ENCODE measurements at regions not wholly inside any gene's neighbourhood (a gene's known extent, or its start where the extent isn't known, plus 50 kb on each side); places are given as distances from the start of the nearest gene placed in this dataset.
"Not testable (repeated sequence)": the region's sequence is repeated elsewhere in the genome, so short reads cannot be mapped to it uniquely, and the experiment has no call there.

DNA sequence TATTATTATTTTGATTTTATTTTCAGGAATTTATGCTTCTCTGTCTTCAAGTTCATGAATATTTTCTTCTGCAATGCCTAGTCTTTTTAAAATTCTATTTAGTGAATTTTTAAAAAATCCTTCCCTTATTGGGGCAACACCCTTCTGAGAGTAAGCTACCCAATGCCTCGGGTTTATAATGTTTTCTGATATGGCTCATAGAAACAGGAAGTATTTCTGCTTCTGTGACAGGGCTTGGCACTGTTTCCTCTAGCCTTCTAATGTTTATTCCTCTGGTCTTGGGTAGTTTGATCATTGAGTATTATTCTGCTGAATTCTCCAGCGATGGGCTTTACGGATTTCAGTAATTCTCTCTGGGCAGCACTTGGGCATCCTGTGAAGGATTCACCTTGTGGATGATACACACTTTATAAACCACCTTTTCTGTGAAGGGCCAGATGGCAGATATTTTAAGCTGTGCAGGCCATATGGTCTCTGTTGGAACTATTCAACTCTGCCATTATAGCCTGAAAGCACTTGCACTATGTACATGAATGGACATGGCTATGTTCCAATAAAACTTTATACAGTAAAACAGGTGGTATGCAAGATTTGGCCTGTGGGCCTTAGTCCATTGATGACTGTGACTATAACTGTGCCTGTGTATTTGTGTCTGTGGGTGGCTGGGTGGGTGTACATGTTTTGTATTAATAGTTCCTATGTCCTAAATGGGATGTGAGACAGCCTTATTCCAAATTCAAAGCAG lies 95.9 kb upstream of the FAT1 start:
- no peak for DNase-seq

DNA sequence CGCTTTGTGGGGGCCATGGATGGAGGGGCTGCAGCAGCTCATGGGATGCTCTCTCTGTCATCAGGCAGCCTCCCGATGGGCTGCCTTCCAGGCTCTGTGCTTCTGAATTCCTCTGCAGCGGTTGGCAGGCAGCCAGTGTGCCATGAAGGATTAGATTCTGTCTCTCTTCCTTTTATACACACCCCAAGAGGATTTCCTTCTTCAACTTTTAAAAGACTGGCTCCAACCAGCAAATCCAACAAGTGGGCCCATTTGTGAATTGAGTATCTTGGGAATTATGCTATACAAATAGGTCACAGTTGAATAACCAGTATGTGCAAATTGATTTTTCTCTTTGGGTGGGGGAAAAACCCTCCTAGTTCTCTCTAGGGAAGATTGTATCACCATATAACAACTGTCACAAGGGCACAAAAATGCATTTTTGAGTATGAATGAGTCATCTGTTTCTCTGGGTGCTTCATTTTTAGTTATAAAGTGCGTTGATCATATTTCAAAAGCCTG lies 96.8 kb upstream of the FAT1 start:
- no peak for DNase-seq

DNA sequence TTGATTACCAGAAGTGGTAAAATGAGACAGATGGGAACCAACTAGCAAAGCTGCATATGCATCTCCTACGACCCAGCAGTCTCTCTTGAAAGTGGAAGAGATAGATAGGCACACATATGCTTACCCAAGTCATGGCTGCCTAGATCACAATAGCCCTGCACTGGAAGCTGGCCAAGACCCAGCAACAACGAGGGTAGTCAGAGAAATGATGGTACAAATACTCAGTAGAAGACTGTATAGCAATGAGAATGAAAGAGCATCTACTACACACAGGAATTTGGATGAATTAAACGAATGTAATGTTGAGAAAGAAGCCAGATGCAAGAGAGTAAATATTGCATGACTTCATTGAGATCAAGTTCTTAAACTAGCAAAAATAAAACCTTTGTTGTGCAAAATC lies 100.3 kb upstream of the FAT1 start:
- DNase-seq = no peak

DNA sequence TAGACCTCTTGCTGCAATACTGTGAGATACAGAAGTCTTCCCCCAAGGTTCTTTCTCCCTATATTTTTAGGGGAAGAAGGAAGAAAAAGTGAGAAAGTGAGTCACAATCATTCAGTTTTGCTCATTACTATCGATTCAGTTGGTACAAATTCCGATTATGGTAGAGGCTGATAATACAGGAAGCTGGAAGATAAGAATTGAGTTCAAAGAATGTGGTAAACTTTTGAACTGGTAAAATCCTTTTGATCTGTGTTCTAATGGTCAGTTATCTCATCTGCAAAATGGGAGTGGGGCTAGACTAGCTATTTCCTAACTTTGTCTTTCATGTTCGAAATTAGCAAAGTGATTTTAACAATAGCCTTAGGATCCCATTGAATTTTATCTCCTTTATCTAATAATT lies 101.4 kb upstream of the FAT1 start:
- DNase-seq = no peak

DNA sequence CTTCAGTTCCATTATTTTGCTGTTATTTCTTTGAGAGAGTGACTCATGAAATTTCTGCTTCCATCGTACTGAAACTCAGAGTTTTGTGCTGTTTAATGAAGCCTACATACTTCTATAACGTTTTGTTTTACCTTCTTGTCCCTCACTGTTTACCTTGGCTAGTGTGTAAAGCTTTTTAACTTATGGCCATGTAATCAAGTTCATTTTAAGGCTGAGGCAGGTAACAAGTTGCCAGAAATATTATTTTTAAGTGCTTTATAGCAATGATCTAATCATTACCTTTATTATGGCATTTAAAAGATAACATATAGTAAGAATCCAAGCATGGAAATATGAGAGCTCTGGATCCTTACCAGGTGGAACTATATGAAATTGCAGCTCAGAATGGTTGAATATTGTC lies 102.3 kb upstream of the FAT1 start:
- no peak for DNase-seq

DNA sequence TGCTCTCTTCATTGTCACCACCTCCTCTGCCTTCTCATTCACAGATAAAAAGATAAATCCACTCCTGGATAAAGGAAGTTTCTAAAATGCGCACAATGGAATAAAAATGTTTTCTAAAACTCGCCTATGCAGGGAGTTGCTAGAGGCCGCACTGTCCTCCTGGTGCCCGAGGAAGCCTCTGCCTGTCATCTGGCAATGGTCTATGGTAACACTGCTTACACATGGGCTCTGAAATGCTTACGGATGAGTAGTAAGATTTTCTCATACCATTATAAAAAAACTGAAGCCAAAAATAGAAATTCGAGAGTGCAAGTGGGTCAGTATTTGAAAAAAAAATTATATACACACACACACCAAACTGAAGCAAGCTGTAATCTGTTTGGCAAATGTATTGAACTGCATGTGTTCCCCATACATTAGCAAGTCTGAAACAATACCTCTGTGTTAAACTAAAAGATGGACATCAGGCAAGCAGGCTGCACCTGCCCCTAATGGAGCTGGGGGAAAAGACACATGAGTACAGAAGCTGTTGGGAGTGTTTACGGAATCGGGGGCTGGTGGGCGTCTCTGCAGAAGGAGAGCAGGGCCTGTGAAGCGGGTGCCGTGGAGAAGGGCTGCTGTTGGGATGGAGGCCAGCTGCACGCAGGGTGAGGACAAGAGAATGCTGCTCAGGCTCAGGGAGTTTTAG lies 103.3 kb upstream of the FAT1 start:
- no peak for DNase-seq

DNA sequence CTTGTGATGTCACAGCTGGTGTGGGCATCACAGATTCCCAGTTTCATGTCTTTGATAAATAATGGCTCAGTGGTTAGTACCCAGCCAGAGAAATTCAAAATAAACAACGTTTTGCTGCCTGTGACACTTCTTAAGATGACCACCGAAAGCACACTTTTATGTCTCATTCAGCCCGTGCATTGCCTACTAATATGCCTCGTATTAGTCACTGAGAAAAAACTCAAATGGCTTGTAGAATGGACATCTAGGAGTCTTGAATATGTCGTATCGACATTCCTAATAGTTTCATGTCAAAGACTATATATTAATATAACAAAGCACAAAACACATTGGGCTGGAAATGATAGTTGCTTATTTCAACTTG lies 103.9 kb upstream of the FAT1 start:
- no peak for DNase-seq

DNA sequence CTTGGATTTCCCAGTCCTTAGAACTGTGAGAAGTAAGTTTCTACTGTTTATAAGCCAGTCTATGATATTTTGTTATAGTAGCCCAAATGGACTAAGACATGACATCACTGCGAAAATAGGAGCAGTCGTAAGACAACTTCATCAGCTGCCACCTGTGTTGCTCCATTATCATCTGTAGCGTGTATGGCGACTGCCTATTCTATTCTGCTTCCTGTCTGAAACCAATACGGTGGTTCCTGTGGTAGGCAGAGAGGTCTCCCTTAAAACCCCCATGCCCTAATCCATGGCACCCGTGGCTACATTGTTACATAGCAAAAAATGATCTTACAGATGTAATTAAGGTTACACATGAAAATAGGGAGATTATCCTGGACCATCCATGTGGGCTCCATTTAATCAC lies 105.4 kb upstream of the FAT1 start:
- no peak for DNase-seq

DNA sequence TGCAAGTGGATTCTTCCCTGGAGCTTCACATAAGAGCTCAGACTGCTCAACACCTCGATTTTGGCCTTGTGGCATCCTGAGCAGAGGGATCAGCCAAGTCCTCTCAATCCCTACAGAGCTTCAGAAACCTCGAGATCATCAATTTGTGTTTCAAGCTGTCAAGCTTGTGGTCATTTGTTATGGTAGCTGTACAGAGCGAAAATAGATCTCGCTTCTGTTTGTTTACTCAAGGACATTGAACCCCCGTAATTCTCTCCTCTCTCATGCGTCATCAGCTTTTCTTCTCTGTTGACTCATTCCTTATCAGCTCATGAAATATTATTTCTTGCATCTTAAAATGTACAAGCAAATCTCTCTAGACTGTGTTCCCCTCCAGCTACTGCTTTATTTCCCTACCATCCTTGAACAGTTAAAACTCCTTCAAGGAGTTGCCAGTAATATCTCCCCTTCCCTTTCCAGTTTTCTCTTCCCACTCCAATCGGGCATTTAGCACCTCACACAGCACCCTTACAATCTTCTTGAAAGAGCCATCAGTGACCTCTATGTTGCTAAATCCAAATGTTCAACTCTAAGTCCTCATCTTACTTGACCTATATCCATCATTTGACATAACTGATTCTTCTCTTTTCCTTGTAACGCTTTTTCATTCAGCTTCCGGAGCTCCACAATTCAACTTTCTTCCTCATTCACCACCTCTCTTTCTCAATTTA lies 106.2 kb upstream of the FAT1 start:
- no peak for DNase-seq

DNA sequence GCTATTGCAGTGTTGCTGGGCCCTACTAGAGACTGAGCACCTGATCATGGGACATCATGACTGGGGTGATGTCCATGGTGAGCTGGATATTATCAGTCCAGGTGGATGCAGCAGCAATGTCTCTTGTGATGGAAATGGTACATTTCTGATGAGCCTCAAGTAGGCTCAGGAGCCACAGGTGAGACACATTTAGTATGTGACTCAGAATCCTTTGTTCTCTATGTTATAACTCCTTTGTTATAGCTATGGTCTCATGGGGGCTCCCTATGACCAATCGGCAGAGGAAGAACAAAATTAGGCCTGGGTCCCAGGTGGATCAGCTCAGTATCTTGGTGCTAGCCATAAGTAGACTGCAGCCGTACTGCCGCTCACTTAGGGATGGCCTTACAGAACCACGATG lies 107.9 kb upstream of the FAT1 start:
- DNase-seq = no peak

DNA sequence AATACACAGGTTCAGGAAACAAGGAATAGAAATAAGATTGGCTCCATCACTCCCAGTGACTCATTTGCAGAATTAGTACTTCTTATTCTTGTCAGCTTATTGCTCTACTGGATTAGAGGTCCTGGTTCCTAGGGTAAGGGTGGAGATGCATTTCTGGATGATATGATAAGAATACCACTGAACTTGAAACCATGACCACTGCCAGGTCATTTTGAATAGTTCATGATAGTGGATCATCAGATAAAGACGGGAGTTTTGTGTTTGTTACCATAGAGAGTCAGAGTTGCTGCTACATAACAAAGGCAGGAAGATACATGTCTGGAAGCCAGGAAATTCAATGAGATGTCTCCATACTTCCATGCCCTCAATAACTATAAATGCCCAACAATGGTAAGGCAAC lies 109.2 kb upstream of the FAT1 start:
- peak; percentile 28 for DNase-seq

DNA sequence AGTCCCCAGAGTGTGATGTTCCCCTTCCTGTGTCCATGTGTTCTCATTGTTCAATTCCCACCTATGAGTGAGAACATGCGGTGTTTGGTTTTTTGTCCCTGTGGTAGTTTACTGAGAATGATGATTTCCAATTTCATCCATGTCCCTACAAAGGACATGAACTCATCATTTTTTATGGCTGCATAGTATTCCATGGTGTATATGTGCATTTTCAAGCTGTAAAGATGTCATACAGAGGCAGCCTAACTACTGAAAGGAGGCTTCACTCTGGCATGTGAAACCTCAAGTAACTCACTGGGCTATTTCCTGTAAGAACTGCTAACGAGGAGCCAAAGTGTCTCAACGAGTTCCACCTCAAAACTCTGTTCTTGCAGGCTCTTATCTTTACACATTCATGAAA lies 113.8 kb upstream of the FAT1 start:
- DNase-seq = not testable (repeated sequence)

DNA sequence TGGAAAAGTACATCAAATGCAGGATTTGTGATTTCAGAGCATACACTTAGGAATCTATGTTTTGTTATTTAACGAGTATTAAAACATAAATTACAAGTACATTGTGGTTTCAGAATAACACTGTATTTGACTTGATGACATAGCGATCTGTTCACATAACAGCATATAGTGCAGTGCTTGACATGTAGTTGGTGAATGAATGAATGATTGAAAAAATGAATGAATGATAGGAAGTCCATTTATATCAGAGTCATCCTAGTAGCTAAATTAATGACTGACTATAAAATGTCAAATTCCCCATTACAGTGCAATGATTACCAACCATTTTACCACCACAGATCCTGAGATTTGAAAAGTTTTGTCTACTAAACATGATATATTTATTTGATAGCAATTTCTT lies 114.6 kb upstream of the FAT1 start:
- DNase-seq = no peak

DNA sequence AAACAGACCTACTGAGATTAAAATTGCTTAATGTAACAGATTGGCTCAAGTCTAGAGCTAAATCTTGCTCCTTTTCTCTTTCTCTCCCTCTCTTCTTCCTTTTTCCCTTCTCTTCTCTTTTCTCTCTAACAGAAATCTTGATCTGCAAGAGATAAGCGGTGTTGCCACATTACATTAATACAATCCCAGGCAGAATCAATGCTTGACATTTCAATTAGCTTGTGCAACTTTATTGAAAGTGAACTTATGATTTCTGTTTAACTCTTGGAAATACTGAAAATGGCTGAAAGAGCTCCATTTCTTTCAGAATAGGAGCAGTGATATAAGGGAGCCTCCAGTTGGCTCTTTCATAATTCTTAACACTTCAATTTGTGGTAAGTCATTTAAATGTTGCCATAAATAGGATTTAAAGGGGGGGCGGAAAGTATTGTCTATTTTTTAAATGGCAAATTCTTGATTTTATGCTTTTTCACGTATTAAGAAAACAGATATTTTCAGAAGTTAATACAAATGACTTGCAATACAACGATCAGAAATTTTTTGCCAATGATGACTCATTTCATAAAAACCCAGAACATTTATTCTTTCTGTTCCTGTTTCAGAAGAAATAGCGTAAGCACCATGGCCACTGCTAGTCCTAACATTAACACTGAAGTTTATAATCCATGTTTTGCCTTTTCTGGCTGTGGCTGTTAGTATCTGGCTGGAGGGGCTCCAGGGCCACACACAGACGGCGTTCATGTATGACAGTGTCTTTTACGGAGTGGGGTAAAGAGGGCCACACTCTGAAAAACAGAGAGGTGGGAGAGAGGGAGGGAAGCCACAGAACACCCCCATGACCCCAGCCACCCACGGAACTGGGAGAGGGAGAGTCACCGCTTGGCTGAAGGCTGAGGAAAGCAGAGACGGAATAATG lies 115.7 kb upstream of the FAT1 start:
- DNase-seq = no peak

DNA sequence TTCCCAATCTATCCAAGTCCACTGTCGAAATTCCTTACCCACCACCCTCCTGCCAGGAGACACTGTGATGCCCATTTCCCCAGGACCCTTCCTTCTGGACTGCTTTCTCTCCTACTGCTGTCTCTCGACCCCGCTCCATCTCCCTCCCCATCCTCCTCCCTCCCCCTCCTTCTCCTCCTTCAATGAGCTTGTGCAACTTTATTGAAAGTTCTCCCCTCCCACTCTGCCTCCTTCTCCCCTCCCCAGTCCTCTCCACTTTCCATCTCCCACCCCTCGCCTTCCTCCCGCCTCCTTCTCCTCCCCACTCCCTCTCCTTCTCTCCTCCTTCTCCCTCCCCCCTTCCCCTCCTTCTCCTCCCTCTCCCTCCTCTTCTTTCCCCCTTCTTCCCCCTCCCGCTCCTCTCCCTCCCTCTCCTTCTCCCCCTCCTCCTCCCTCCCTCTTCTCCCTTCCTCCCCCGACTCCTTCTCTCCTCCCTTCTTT lies 116.6 kb upstream of the FAT1 start:
- DNase-seq = no peak

DNA sequence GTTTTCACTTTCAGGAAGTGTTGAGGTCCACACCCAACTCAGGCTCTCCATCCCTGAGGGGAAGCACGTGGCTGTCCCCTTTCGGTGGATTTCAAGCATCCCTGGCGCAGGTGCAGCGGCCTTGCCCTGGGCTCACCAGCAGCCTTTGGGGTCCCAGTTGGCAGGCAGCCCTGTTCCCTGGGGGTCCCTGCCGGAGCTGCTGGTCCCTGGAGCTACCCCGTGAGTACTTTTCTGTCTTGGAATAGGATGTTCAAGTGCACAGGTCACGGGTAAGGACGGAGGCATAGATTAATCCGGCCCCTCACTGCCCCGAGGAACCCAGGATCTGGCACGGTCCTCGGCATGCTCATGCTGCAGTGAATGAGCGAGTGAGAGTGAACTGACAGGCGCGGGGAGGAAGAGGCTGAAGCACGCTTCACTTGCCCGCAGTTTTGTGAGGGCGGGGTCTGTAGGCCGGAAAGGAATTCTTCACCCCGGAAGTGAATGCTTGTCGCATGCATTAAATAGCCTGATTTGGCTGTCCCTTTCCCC lies 117.2 kb upstream of the FAT1 start:
- no peak for DNase-seq

DNA sequence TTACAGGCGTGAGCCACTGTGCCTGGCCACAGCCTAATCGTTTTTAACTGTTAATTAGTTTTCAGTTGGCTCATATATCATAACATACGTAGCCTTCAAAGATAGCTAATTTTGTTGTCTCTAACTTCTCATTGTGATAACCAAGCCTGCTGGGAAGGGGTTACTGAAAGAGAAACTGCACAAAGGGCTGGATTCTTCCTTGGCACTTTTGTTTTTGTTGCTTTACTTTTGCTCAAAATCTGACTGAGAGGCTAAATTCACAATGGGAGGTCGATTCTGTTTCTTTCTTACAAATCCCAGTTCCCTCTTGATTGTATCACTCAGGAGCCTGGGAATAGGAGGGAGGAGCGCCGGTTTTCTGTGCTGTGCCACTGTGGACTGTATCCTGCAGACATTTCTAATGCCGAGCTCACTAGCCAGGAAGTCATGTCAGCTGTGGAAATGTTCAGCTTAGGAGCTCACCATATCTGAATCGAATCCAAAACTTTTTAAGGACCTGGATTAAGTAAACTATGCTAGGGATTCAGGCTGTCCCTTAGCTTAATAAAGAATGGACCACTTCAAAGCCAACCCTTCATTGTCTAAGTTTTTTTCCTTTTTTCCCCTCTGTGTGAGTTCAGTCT lies 120.5 kb upstream of the FAT1 start:
- DNase-seq = no peak

DNA sequence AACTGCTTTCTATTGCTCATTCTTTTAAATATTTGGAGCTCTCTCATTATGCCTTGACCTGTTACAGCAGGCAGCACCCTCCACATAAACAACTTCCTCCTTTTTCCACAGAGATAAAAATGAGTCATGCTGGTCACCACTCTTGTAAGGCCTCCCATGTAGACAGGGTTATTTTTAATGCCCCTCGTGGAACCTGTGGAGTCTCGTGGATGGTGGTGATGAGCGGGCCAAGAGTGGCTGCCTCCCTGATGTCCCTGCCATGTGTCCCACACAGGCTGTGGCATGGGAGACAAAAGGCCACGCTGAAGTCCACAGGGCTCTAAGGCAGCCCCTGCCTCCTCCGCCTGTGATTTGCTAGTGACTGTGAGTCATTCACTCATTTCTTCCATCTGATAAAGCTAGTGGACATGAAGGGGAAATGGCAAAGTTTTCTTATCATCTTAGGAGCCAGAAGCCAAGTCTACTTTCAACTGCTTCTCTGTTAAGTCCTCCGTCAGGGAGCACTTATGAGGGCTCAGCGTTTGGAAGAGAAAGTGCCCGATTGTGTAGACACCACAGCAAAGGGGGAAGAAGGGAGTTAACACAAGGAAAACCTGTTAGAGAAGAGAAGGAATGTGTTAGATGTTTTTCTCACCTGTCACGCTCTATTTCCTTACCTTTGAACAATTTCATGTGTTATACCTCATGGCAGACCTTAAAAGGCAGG lies 121.6 kb upstream of the FAT1 start:
- DNase-seq = peak; percentile 65

DNA sequence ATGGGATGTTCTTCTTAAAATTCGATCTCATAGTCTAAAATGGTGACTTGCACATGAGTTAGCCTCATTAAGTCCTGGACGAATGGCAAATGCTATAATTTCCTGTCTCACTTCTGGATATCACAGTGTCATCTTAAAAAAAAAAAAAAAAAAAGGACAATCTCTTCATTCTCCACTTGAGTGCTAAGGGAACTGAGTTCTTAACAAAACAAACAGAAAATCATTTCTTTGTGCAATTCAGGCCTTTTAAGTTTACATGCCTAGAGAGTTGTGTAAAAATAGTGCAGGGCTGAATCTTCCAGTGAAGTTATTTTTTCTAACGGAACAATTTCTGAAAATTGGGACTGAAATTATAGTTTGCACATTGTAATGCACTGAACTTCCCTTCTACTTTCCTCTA lies 122.8 kb upstream of the FAT1 start:
- DNase-seq = no peak

DNA sequence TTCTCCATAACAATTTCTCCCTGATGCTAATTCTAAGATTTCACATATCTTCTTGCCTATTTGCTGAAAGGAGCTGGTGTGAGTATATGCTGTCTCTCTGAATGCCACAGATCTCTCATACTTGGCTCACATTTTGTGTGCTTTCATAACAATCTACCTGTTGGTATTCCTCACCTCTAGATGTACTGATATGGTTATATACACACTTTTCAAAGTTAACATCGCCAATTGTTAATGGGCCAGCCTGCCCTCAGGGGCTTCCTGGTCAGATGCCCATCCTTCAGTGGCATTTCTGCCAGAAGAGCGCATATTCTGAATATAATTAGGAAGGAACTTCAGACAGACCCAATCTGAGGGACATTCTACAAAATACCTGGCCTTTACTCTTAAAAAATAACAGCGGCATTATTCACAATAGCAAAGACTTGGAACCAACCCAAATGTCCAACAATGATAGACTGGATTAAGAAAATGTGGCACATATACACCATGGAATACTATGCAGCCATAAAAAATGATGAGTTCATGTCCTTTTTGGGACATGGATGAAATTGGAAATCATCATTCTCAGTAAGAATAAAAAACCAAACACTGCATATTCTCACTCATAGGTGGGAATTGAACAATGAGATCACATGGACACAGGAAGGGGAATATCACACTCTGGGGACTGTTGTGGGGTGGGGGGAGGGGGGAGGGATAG lies 123.9 kb upstream of the FAT1 start:
- not testable (repeated sequence) for DNase-seq

DNA sequence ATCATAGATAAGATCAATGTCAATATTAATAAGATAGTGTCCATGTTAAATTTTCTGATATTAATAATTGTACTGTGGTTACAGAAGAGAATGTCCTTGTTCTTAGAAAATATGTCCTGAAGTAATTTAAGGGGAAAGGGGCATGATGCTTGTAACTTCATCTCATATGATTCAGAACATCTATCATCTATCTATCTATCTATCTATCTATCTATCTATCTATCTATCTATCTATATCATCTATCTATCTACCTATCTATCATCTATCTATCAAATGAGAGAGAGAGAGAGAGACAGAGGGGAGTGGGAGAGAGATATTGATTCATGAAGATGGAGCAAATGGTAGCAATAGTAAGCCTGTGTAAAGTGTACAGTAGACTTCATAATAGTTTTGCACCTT lies 124.8 kb upstream of the FAT1 start:
- no peak for DNase-seq

Data from hematopoietic multipotent progenitor cell treated with erythropoietin and hydrocortisone succinate and interleukin-3 and kit ligand, for 4 days (in vitro differentiated cells).